AG10803 (cell line): ENCODE measurements at regions not wholly inside any gene's neighbourhood (a gene's known extent, or its start where the extent isn't known, plus 50 kb on each side); places are given as distances from the start of the nearest gene placed in this dataset.

ENCODE experiments used
- DNase-seq: peaks from one replicate; pipeline ENCODE4 v3.0.0; 2010; ENCODE audit warnings: low read depth
- H3K4me3 ChIP-seq: 2 replicates; pipeline ENCODE4 v1.5.1; 2011; ENCODE audit warnings: mild to moderate bottlenecking, low read length, control low read depth
- TF ChIP-seq, protein P1 (sequence below): conservative IDR thresholded peaks from 2 replicates; pipeline ENCODE4 v1.5.1; 2011; ENCODE audit warnings: mild to moderate bottlenecking, low read length, control low read depth, inconsistent platforms

GRCh38 chr4:79266136-79266535, 59.7 kb downstream of the NAA11 start:
- no peak for DNase-seq
- TF ChIP-seq, protein P1, sequence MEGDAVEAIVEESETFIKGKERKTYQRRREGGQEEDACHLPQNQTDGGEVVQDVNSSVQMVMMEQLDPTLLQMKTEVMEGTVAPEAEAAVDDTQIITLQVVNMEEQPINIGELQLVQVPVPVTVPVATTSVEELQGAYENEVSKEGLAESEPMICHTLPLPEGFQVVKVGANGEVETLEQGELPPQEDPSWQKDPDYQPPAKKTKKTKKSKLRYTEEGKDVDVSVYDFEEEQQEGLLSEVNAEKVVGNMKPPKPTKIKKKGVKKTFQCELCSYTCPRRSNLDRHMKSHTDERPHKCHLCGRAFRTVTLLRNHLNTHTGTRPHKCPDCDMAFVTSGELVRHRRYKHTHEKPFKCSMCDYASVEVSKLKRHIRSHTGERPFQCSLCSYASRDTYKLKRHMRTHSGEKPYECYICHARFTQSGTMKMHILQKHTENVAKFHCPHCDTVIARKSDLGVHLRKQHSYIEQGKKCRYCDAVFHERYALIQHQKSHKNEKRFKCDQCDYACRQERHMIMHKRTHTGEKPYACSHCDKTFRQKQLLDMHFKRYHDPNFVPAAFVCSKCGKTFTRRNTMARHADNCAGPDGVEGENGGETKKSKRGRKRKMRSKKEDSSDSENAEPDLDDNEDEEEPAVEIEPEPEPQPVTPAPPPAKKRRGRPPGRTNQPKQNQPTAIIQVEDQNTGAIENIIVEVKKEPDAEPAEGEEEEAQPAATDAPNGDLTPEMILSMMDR, result no peak
- H3K4me3 ChIP-seq, result no peak overlapping the region

DNA sequence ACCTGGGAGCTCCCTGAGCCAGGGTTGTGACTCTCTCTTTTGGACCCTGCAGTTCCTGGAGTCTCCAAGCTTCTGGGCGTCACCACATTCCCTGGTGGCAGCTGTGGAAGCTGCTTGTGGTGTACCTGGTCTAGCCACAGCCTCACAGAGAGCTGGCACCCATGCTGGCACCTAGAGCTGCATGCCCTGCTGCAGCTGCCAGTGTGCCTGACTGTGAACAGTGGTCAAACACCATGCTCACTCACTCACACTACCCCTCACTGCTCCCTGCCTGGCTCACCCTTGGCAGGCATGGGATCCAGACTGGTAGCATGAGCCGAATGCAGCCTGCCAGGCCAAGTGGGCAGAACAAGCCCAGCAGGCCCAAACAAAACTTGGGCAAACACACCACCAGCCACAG, 66.6 kb downstream of the NAA11 start:
- no peak overlapping the region for H3K4me3 ChIP-seq

DNA sequence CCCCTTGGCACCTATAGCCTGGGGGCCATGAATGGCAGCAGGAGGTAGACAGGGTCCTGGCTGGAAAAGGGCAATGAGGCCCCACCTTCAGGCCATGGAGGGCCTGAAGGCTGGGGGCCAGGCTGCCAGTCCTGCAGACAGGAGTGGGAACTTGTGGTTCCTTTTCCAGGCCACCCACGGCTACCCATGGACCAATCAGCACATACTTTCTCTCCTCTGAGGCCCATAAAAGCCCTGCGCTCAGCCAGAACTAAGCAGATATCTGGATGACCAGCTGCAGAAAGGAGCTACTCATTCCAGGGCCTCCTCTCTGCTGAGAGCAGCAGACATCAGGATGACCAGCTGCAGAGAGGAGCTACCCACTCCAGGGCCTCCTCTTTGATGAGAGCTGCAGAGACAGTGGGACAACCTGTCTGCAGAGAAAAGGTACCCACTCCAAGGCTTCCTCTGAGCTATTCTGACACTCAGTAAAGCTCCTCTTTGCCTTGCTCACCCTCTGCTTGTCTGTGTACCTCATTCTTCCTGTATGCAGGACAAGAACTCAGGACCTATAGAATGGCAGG, 67.2 kb downstream of the NAA11 start:
- TF ChIP-seq, protein P1, result no peak
- H3K4me3 ChIP-seq, result no peak overlapping the region
- DNase-seq, result no peak

More for the DNA sequence above, 66.6 kb downstream of the NAA11 start:
- DNase-seq, result no peak
- TF ChIP-seq, protein P1, result no peak

DNA sequence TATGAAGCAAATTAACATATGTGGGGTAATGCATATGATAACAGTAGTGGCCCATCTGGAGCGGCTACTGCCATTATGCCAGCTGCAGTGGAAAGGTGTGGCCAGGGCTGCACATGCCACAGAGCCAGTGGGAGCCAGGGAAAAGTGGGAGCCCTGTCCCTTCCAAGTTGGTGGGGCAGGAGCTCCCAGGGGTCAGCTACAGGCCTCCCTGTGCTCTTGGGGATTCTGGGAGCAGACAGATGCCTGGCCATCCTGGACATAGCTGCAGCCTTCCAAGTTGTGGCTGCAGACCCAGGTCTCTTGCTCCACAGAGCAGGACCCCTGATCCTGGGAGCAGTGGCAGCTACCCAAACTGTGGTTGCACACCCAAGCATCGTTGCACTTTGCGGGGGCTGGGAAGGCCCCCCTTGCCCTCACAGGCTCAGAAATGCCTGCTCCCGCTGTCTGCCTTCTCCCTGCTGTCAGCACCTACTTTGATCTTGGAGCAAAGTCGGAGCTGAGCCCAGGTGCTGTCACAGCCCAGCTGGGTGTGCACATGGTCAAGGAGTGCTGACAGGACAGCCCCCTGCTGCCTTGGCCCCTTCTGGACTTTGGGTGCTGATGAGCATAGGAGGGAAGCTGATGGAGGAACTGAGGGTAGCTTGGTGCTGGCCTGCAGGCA, 67.8 kb downstream of the NAA11 start:
- TF ChIP-seq, protein P1, result no peak
- no peak overlapping the region for H3K4me3 ChIP-seq
- no peak for DNase-seq

GRCh38 chr4:79255793-79256192, 70.1 kb downstream of the NAA11 start:
- TF ChIP-seq, protein P1, result no peak
- DNase-seq, result no peak
- H3K4me3 ChIP-seq, result no peak overlapping the region

- TF ChIP-seq, protein P1, result no peak
- no peak for DNase-seq
- H3K4me3 ChIP-seq, result no peak overlapping the region
These were observed 71.9 kb downstream of the NAA11 start for GRCh38 chr4:79253924-79254323.

- TF ChIP-seq, protein P1, result no peak
- no peak for DNase-seq
- H3K4me3 ChIP-seq, result no peak overlapping the region
These were observed 72.7 kb downstream of the NAA11 start for GRCh38 chr4:79253168-79253567.
